ENCODE measurements at regions not wholly inside any gene's neighbourhood (a gene's known extent, or its start where the extent isn't known, plus 50 kb on each side); places are given as distances from the start of the nearest gene placed in this dataset.

- TF ChIP-seq, protein P1, sequence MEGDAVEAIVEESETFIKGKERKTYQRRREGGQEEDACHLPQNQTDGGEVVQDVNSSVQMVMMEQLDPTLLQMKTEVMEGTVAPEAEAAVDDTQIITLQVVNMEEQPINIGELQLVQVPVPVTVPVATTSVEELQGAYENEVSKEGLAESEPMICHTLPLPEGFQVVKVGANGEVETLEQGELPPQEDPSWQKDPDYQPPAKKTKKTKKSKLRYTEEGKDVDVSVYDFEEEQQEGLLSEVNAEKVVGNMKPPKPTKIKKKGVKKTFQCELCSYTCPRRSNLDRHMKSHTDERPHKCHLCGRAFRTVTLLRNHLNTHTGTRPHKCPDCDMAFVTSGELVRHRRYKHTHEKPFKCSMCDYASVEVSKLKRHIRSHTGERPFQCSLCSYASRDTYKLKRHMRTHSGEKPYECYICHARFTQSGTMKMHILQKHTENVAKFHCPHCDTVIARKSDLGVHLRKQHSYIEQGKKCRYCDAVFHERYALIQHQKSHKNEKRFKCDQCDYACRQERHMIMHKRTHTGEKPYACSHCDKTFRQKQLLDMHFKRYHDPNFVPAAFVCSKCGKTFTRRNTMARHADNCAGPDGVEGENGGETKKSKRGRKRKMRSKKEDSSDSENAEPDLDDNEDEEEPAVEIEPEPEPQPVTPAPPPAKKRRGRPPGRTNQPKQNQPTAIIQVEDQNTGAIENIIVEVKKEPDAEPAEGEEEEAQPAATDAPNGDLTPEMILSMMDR (IDR thresholded peaks at IDR 0.05; ENCODE audit: low read depth, low read length), result no peak
- no peak for TF ChIP-seq EZH2phosphoT487 (IDR thresholded peaks at IDR 0.05; ENCODE audit: low read depth)
Observed at GRCh38 chr2:128710729-128711128, 392.1 kb upstream of the HS6ST1 start.
